ENCODE measurements at regions not wholly inside any gene's neighbourhood (a gene's known extent, or its start where the extent isn't known, plus 50 kb on each side); places are given as distances from the start of the nearest gene placed in this dataset.
A peak's percentile ranks its signal among the peaks of the same experiment; 100 is the strongest.

GRCh38 chr6:122180132-122180531 lies 219.3 kb upstream of the HSF2 start:
- TF ChIP-seq POLR2A (IDR thresholded peaks at IDR 0.05) (no peak), EP300 (IDR thresholded peaks at IDR 0.05) (no peak)
- TF ChIP-seq, protein P1, sequence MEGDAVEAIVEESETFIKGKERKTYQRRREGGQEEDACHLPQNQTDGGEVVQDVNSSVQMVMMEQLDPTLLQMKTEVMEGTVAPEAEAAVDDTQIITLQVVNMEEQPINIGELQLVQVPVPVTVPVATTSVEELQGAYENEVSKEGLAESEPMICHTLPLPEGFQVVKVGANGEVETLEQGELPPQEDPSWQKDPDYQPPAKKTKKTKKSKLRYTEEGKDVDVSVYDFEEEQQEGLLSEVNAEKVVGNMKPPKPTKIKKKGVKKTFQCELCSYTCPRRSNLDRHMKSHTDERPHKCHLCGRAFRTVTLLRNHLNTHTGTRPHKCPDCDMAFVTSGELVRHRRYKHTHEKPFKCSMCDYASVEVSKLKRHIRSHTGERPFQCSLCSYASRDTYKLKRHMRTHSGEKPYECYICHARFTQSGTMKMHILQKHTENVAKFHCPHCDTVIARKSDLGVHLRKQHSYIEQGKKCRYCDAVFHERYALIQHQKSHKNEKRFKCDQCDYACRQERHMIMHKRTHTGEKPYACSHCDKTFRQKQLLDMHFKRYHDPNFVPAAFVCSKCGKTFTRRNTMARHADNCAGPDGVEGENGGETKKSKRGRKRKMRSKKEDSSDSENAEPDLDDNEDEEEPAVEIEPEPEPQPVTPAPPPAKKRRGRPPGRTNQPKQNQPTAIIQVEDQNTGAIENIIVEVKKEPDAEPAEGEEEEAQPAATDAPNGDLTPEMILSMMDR (IDR thresholded peaks at IDR 0.05), result peak in 1 of 3 donors; percentile 11

All from ovary (tissue), 3 donors.